ENCODE measurements at regions not wholly inside any gene's neighbourhood (a gene's known extent, or its start where the extent isn't known, plus 50 kb on each side); places are given as distances from the start of the nearest gene placed in this dataset.

DNA sequence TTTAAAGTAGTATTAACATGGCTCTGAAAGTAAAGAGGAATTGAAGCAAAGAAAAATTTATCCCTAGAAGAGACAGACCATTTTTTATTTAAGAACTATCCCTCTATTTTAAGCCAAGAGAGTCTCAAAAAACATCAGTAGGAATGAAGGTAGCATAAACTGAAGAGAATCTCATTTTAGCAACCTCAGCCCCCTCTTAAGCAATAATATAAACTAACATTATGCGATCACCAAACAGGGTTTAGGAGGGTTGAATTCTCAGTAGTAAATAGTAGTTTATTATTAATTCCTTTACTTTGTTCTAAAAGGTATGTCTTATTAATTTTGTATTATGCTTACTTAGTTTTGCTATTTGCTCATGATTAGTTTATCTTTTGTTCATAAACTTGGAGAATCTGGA lies 287.4 kb downstream of the CDK5RAP2 start:
- no peak for DNase-seq (ENCODE audit: low read depth)

DNA sequence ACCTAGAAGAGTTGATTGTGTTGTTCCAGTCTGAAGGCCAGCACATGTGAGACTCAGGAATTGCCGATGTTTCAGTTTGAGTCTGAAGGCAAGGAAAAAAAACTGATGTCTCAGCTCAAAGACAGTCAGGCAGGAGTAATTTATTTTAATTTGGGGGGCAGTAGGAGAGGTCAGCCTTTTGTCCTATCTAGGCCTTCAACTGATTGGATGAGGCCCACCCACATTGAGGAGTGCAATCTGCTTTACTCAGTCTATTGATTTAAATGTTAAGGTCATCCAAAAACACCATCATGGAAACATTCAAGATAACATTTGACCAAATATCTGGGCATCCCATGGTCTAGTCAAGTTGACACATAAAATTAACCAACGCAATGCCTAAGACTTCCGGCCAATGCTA lies 288.9 kb downstream of the CDK5RAP2 start:
- DNase-seq (ENCODE audit: low read depth) = no peak

DNA sequence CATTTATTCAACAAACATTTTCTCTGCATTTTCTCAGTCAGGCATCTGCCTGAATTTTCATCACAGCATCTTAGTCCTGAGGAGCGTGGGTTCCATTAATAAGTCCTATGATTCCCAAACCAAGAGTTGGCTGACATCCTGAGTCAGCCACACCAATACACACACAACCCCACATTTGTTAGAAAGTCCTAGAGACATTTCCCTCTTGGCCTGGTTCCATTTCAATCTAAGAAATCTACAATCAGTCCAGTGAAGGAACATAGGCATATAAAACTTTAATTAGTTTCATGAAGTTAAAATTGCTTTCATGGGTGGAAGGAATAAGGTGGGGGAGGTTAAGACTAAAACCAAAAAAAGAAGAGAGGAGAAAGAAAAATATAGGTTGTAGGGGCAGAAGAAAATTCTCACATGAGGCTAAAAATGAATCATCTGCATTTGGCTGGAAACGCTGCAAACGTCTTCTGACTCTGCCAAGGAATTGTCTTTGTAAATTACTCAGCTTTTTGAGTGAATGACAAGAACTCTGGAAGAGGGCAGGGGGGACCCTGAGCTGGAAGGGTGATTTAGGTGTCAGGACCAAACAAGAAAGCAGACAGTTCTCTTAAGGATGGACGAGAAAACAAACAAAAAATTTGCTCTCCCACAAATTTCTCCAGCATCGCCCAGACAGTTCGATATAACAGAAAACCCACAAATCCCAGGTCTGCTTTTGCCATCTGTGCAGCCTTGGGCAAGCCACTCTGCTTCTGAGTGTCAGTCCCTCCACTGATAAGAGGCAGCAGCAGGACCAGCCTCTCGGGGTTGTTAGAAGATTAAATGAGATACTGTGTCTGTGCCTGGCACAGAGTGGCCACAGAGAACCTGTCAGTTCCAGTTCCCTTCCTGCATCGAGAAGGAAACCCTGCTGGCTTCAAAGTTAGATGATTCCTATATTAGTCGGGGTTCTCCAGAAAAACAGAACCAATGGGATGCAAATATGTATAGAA lies 289.7 kb downstream of the CDK5RAP2 start:
- no peak for DNase-seq (ENCODE audit: low read depth)

DNA sequence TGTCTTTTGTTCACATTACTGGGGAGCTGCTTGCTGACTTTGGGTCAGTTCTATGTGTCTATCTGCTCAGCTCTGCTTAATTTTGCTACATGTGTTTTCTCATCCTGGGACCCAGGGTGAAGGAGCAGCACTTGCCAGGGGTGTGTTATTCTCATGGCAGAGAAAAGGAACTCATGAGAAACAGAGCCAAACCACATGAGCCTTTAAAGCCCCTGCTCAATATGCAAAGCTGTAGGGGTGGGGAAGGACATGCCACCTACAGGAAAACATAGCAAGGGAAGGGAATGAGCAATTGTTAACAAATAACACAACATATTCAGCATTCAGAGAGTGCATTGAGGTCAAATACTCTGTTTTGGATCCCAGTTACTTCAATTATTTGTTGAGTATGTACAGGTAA lies 290.9 kb downstream of the CDK5RAP2 start:
- DNase-seq (ENCODE audit: low read depth) = no peak

DNA sequence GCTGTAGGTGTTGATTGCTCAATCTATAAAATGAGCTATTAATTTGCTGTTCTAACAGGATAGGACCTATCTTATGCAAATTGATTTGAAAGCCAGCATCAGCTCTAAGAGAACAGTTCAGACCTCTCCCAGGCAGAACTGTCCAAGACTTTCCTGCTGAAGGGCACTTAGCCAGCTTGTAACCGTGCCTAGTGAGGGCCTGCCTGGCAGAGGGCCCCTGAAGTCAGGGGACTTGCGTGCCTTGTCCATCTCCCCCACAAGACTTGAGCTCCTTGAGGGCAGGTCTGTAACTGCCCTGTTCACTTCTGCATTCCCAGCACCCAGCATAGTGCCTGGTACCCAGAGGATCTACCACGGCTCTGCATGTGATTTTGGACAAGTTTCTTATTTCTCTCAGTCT lies 293.4 kb downstream of the CDK5RAP2 start:
- no peak for DNase-seq (ENCODE audit: low read depth)

DNA sequence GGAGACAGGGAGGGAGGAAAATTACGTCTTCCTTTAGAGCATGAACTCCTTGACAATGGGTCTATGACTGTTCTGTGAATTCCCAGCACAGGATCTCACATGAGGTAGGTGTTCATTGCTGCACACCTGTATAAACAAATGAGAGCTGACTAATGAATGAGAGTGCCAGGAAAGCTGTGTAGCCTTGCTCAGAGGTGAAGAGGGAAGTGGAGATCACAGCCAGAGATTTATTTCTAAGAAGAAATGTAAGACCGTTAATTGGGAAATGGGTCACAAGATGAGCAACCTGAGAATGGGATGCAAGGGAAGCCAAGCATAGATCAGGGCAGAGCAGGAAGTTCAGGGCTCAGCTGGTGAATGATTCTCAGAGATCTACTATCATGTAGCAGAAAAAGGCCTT lies 295.1 kb downstream of the CDK5RAP2 start:
- no peak for DNase-seq (ENCODE audit: low read depth)

DNA sequence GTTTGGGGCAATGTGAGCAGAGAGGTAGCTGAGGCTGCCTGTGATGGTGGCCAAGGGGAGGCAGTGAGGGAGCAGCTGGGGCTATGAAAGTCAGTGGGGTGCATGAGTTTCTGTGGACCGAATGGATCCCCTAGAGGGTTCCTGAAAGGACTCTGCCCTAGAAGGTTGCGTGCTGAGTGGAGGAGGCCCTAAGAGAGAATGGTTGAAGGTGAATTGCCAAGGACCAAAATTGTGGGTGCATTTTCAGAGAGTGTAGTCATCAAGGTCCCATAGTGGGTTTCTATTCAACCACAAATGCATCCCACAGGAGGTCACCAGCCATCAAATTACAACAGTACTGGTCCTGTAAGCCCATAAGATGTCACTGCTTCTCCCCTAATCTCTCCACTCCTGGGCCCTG lies 298.3 kb downstream of the CDK5RAP2 start:
- DNase-seq (ENCODE audit: low read depth) = no peak

DNA sequence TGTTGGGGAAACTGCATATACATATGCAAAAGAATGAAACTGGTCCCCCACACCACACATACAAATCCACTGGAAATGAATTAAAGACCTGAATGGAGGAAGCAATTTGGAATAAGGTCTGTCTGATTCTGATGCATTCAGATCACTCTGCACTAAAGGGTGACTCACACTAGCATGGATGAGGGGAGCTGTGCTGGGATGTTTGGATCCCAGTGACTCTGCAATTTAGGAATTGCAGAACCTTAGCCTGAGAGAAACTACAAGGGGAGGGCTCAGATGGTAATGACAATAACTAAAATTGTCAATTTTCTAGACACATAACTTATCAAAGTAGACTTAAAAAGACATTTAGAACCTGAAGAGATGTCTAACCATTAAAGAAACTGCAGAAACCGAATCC lies 312.0 kb downstream of the CDK5RAP2 start:
- DNase-seq (ENCODE audit: low read depth) = no peak

DNA sequence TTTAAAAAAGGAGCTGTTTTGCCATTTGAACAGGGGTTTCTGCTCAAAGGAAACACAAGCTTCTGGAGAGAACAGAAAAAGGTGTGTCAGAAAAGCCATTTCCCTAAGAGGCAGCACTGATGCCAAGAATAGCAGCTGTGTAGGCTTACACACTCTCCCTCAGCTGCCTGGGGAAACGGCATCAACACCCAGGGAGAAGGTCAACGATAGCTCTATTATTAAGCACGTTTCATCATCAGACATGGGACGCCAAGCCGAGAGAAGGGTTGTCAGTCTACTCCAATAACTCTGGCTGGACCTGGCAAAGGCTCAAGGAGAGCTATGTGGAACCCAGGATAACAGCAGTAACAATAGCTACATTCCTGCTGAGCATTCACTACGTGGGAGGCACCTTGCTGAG lies 314.2 kb downstream of the CDK5RAP2 start:
- no peak for DNase-seq (ENCODE audit: low read depth)

DNA sequence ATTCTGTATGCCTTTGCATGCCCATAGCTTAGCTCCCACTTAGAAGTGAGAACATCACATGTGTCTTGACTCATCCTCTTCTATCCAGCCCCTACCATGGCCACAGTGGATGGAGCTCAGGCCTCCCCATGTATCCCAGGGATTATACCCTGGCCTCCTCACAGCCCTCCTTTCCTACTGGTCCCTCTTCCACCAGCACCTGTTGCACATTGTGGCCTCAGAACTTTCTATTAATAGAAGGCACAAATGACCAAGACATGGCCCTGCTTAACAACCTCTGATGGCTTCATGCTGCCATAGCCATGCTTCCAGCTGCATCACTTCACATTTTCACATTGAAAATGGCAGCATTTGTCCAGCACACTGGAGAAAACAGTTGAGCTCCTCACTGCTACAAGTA lies 315.4 kb downstream of the CDK5RAP2 start:
- DNase-seq (ENCODE audit: low read depth) = no peak

DNA sequence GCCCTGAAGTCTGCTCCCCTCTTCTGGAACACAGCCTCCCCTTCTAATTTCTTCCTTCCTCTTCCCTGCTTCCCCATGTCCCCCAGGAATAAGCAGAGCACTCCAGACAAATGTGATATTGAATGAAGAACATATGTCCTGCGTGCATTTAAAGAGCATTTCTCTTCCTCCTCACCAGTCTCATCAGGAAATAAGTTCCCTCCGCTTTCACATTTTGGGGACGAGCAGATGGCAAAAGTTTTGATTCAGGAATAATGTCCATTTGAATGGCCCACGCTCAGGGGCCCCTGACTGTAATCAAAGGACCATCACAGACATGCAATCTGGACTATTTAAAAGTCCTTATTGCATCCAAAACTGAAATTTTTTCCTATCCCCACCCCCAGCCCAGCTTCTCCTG lies 316.1 kb downstream of the CDK5RAP2 start:
- no peak for DNase-seq (ENCODE audit: low read depth)

DNA sequence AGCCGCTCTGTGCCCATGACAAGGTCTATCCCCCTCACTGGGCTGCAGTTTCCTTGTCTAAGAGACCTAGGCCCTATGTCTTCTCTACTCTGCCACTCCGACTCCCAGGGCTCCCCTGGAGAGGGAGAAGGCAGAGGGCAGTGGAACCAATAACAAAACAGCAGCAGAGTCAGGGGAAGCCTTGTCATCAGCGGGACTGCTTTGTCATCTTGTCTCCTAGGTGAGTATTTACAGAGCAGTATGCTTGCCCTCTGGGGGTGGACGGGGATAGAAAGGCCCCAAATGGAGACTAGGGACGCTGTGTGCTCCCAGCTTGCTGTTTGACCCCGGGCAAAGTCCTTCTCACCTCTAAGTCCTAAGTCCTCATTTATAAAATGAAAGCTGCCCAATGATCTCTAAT lies 318.5 kb downstream of the CDK5RAP2 start:
- DNase-seq (ENCODE audit: low read depth) = no peak

DNA sequence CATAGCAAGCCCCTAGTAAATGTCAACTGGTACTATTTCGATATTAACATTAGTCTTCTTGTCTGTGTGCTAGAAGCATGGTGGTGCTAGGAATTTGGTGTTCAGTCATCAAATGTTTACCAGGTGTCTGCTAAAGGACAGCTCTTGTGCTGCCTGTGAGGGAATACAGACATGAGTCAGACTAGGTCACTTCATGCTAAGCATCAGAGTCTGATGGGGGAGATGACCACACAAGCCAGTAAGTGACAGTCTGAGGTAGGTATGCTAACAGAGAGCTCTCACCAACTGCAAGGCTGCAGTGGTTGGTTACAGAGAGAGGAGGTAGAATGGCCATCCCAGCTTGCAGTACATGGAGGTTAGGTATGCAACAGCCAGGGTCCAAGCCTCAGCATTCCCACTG lies 320.9 kb downstream of the CDK5RAP2 start:
- no peak for DNase-seq (ENCODE audit: low read depth)

DNA sequence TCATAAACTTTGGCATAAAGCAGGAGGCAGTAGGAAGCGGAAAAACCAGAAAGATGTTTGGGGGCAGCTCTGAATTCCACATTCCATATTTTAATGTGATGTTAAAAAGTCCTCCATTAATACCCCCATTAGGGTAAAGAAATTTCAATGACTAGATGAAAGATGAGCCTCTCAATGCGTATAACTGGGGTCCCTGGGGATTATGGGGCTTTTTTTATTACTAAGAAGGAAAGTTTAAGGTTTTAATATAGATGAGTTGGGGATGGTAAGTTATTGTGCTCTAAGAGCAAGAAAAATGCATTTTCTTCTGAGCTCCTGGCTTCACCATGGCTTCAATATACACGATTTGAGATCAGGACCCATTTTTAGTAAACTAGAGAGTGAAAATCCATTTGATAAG lies 321.9 kb downstream of the CDK5RAP2 start:
- DNase-seq (ENCODE audit: low read depth) = no peak

DNA sequence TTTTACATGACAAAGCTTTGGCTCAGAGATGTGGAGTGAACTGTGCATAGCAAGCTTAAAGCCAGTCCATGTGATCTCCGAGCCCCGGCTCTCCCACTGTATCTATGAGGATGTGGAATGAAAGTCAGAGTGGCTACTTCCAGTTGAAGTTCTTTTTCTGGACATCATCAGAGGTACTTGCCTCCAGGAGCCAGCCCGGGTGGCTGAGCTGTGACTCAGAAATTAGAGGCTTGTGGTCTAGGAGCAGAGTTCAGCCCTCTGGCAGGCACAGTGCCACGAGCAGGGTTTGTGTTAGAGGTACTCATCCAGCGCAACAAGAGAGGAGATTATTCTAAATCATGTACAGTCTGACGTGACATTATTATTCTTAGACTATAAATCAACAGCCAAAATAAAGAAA lies 322.5 kb downstream of the CDK5RAP2 start:
- peak; percentile 47 for DNase-seq (ENCODE audit: low read depth)

DNA sequence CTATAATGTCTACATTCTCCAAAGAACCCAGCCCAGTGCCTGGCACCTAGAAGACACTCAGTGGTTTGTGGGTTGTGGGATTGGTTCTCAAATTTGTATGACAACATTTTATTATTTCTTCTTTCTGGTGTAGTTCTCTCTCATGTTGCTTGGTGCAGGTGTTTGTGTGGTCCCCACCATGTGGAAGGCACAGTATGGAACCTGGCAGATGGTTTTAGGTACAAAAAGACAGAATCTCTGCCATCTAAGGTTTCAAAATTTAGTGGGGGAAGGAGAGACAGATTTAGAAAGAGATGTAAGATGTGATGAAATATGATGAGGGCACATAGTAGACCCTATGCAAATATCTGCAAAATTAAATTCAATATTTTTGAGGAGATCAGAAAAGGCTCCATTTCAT lies 323.8 kb downstream of the CDK5RAP2 start:
- no peak for DNase-seq (ENCODE audit: low read depth)

DNA sequence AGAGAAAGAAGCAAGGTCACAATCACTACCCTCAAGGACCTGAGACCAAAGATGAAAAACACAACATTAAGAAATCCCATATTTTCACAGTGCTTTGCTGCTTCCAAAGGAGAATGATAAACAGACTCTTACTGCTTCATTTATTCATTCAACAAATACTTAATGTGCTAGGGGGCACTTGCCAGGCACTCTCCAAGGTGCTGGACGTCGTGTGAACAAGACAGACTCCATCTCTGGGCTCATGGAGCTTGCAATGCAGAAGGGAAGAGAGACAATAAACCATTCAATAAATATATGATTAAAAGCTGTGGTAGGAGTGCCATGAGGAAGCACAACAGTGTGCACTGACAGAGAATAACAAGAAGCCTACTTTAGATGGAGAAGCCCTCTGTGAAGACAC lies 327.7 kb downstream of the CDK5RAP2 start:
- no peak for DNase-seq (ENCODE audit: low read depth)

DNA sequence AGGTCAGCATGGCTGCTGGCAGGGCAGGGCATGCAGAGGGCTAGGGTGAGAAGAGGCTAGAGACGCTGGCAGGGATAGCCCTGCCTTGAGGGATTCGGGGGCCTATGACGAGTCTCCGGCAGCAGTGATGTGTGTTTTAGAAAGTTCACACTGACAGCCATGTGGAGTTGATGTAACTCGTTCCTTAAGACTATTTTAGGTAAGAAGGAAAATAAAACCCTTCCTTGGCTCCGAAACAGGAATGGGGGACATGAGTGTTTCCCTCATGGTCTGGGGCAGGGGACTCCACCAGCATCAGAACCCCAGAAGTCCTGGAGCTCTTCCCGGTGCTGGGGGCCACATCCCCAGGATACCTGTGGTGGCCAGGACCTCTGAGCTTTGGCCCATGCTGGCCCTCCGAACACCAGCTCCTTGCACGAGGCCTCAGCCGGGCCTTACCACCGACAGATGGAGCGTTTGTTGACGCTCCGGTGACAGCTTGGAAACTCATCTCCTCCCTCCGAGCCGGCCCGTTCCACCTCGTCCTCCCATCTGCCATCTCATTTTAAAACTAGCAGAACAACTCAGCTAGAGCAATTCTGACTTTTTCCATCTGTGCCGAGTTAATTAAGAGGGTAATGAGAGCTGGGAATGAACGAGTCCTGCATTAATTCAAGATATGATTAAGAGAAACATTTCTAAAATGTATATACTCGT lies 337.7 kb downstream of the CDK5RAP2 start:
- DNase-seq (ENCODE audit: low read depth) = no peak

DNA sequence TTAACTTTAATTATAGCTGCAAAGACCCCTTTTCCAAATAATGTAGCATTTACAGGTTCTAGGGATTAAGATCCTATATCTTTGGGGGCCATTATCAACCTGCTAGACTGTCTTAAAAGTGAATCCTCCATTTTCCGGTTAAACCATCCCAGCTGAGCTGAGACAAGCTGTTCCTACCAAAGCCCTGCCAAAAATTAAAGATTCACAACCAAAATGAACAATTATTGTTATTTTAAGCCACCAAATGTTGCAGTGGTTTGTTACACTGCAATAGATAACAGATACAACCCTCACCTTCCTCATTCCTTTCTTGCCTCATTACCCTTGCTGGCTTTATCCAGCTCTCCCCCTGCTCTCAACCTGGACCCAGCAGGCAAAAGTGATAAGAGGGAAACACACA lies 343.4 kb downstream of the CDK5RAP2 start:
- no peak for DNase-seq (ENCODE audit: low read depth)

DNA sequence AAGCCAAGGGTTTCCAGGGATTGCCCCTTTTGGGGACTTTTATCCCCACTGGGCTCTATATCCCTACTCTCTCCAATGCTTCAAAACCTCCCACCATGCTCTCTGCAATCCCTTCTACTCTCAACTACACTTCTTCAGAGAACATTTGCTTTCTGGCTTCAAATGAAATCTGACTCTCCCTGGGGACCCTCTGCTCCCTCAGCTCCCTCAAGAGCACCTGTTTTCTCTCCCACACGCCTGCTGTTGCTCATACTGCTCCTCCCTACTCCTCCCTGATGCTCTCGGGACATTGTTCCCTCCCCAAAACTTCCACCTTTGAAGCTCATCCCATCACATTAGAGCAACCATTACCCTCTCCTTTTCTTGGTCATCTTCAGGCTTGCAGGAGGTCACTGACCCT lies 344.9 kb downstream of the CDK5RAP2 start:
- no peak for DNase-seq (ENCODE audit: low read depth)

DNA sequence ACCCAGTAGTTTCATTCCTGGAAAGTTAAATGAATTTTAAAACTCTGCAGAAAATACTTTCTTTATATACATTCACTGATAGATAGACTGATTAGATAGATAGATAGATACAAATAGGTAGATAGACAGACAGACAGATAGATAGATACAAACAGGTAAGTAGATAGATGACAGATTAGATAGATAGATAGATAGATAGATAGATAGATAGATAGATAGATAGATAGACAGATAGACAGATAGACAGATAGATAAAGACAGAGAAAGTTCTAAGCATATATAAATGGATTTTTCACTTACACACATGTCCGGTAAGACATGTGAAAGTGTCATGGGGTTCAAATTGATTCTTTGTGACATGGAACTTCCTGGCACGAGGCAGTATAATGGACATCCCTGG lies 349.7 kb downstream of the CDK5RAP2 start:
- no peak for DNase-seq (ENCODE audit: low read depth)

DNA sequence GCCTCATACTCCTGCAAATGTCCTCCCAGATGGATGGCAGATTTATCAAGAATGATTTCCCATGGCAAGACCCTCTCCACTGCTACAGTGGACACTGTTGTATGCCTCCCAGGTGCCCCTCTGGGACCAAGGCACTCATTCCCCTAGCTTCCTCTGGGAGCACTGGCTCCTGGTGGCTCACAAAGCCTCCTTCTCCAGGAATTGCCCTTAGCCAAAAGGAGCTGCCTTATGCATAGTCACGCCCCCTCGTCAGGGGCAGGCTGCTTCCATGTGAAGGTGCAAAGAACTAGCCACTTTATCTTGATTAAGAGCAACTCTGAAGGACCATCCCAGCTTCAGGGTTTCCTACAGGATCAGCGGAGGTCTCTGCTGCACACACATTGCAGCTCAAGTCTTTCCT lies 358.1 kb downstream of the CDK5RAP2 start:
- no peak for DNase-seq (ENCODE audit: low read depth)

DNA sequence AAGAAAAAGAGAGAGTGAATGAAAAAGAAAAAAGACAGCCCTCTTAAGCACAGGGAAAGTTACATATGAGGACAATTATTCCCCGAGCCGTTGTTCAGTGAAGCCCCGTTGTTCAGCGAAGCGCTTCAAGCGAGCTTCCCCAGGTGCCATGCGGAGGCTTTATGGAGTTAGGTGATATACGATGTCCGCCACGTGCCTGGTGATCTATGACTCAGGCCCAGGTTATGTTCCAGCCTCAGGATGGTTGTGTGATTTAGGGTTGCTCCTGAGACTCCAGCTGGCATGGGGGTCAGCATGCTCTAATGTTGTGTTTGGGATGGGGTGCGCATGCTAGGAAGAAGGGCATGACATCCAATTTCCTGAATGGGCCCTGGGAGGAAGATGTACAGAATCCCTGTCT lies 365.6 kb downstream of the CDK5RAP2 start:
- no peak for DNase-seq (ENCODE audit: low read depth)
